Endothelial cell (in vitro differentiated cells): ENCODE measurements at regions not wholly inside any gene's neighbourhood (a gene's known extent, or its start where the extent isn't known, plus 50 kb on each side); places are given as distances from the start of the nearest gene placed in this dataset.

Source experiments
- DNase-seq: peaks from one replicate; pipeline ENCODE4 v3.0.0; 2021; ENCODE audit warnings: low spot score
- H3K27ac Mint-ChIP-seq: one replicate; pipeline ENCODE4 v1.8.0; 2021; ENCODE audit warnings: mixed read lengths, inconsistent platforms; ENCODE audit not compliant: unreplicated experiment
- H3K27me3 Mint-ChIP-seq: one replicate; pipeline ENCODE4 v1.8.0; 2021; ENCODE audit warnings: mild to moderate bottlenecking, moderate library complexity, mixed read lengths, inconsistent platforms; ENCODE audit not compliant: unreplicated experiment
- H3K36me3 Mint-ChIP-seq: one replicate; pipeline ENCODE4 v1.8.0; 2021; ENCODE audit warnings: mild to moderate bottlenecking, low read depth, mixed read lengths, inconsistent platforms; ENCODE audit not compliant: unreplicated experiment
- H3K4me1 Mint-ChIP-seq: one replicate; pipeline ENCODE4 v1.8.0; 2021; ENCODE audit warnings: mild to moderate bottlenecking, mixed read lengths, inconsistent platforms; ENCODE audit not compliant: unreplicated experiment
- H3K4me3 Mint-ChIP-seq: one replicate; pipeline ENCODE4 v1.8.0; 2021; ENCODE audit warnings: mild to moderate bottlenecking, mixed read lengths, inconsistent platforms; ENCODE audit not compliant: unreplicated experiment
- H3K9me3 Mint-ChIP-seq: one replicate; pipeline ENCODE4 v1.8.0; 2021; ENCODE audit warnings: mixed read lengths, inconsistent platforms; ENCODE audit not compliant: unreplicated experiment
- TF ChIP-seq, protein P1 (sequence below): fragments of 200-600 bp; sonication (generic); IDR thresholded peaks from one replicate; pipeline ENCODE4 v1.5.0; 2021; ENCODE audit warnings: antibody characterized with exemption; ENCODE audit not compliant: unreplicated experiment

DNA sequence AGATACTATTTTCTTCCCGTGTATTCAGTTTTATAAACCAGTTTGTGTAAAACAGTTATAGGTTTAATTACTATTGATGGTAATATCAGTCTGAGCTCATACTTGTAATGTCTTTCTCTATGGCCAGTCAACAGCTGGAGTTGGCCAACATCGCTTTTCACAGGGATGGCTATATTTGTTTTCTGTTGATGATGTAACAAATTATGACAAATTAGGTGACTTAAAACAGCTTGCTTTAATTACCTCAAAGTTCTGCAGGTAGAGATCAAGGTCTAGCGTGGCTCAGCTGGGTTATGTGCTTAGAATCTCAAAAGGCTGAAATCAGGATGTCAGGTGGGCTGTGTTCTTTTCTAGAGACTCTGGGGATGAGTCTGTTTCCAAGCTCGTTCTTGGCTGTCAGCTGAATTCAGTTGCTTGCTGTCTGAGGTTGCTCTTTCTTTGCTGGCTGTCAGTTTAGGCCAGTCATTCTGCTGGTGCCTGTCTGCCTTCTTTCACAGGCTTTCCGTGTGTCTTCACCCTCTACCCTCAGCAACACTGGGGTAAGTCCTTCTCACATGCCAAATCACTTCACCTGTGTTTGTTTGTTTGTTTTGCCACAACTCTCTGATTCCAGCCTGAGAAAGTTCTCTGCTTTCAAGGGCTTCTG, 370.2 kb upstream of the E2F7 start:
- no peaks in the 10 kb centered on the region for H3K4me1 Mint-ChIP-seq
- H3K9me3 Mint-ChIP-seq: no peaks in the 10 kb centered on the region
- H3K36me3 Mint-ChIP-seq: no peaks in the 10 kb centered on the region
- TF ChIP-seq, protein P1, sequence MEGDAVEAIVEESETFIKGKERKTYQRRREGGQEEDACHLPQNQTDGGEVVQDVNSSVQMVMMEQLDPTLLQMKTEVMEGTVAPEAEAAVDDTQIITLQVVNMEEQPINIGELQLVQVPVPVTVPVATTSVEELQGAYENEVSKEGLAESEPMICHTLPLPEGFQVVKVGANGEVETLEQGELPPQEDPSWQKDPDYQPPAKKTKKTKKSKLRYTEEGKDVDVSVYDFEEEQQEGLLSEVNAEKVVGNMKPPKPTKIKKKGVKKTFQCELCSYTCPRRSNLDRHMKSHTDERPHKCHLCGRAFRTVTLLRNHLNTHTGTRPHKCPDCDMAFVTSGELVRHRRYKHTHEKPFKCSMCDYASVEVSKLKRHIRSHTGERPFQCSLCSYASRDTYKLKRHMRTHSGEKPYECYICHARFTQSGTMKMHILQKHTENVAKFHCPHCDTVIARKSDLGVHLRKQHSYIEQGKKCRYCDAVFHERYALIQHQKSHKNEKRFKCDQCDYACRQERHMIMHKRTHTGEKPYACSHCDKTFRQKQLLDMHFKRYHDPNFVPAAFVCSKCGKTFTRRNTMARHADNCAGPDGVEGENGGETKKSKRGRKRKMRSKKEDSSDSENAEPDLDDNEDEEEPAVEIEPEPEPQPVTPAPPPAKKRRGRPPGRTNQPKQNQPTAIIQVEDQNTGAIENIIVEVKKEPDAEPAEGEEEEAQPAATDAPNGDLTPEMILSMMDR: no peak
- no peaks in the 10 kb centered on the region for H3K27me3 Mint-ChIP-seq
- H3K4me3 Mint-ChIP-seq: no peak overlapping the region
- H3K27ac Mint-ChIP-seq: no peak overlapping the region
- no peak for DNase-seq

DNA sequence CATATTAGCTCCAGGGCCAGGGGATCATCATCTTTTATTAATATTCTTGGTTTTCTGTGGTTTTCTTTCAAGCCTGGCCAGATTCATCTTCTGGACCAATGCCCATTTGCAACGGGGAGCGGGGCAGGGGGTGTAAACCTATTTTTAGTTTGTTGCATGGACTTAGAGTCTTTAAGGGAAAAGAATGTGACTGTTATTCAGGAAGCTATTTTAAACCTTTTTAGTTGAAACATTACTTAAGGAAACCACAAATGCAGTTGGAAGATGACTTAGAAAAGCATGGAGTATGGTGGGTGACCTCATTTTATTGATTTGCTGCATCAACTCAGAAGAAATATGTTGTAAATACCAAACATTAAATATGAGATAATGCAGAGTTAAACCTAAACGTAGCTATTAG, 368.4 kb upstream of the E2F7 start:
- Mint-ChIP-seq H3K36me3 (no peaks in the 10 kb centered on the region), H3K27ac (no peak overlapping the region), H3K9me3 (no peaks in the 10 kb centered on the region), H3K4me3 (no peak overlapping the region), H3K4me1 (no peaks in the 10 kb centered on the region), H3K27me3 (no peaks in the 10 kb centered on the region)
- TF ChIP-seq, protein P1: no peak
- no peak for DNase-seq

DNA sequence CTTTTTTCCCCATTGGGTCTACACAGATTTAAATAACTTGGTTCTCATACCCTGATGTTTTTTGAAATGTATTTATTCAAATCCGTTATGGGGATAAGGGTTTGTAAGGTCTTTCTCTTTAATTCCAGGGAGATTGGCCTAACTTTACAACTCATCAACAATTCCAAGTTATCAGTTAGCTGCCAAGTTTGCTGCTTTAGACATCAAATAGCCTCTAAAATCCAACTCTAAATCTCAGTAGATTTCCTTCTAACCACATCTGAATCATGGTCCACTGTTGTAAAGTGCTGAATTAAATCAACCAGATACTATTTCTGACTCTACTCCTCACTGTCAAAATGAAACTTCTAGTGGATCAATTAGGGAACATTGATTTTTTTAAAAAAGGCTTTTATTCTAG, 364.1 kb upstream of the E2F7 start:
- Mint-ChIP-seq H3K27me3 (no peaks in the 10 kb centered on the region), H3K27ac (no peak overlapping the region), H3K4me1 (peaks cover 3% of the 10 kb centered on the region), H3K36me3 (no peaks in the 10 kb centered on the region), H3K9me3 (no peaks in the 10 kb centered on the region), H3K4me3 (no peak overlapping the region)
- no peak for DNase-seq
- TF ChIP-seq, protein P1: no peak

DNA sequence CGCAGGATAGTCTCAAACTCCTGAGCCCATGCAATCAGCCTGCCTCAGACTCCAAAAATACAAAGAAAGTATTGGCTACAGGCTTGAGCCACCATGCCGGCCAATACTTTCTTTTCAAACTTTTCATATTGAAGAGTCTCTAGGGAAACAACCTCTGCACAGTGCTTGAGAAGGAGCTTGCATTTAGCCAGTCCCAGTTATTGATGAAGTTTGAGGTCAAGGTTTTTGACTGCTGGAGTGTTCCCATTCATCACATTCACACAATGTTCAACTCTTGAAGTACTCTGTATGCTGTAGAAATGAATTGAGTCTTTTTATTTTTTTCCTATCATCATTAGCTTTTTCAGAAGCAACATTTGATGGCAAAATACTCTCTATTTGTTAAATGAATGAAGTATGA, 355.8 kb upstream of the E2F7 start:
- Mint-ChIP-seq H3K4me3 (no peak overlapping the region), H3K27ac (no peak overlapping the region), H3K27me3 (no peaks in the 10 kb centered on the region), H3K9me3 (no peaks in the 10 kb centered on the region), H3K4me1 (peaks cover 4% of the 10 kb centered on the region), H3K36me3 (no peaks in the 10 kb centered on the region)
- DNase-seq: no peak
- TF ChIP-seq, protein P1: no peak

DNA sequence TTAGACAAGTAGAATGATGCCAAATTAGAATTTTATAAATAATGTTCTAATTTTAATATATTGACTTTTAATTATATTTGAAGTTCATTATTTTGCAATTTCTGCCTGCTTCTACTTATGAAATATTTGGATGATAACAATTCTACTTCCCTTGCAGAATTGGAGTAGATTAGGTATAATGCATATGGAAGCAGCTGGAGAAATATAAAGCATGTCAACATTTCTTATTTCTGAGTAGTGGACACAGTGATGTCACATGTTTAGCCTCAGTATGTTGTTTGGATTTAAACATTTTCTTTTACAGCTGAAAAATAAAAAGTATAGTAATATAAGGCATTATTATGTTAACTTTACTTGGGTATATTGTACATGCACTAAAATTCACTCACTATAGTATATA, 344.2 kb upstream of the E2F7 start:
- TF ChIP-seq, protein P1: no peak
- H3K4me1 Mint-ChIP-seq: peaks cover 18% of the 10 kb centered on the region
- H3K27me3 Mint-ChIP-seq: peaks cover 2% of the 10 kb centered on the region
- H3K36me3 Mint-ChIP-seq: no peaks in the 10 kb centered on the region
- H3K27ac Mint-ChIP-seq: no peak overlapping the region
- no peak overlapping the region for H3K4me3 Mint-ChIP-seq
- H3K9me3 Mint-ChIP-seq: no peaks in the 10 kb centered on the region
- DNase-seq: no peak
